ENCODE measurements at regions not wholly inside any gene's neighbourhood (a gene's known extent, or its start where the extent isn't known, plus 50 kb on each side); places are given as distances from the start of the nearest gene placed in this dataset.

- no peak overlapping the region for H3K27ac Mint-ChIP-seq (ENCODE audit: unreplicated experiment)
Measured at GRCh38 chr6:53411451-53411850, 62.7 kb upstream of the ELOVL5 start.

GRCh38 chr6:53410508-53411258, 61.9 kb upstream of the ELOVL5 start:
- H3K27ac Mint-ChIP-seq (ENCODE audit: unreplicated experiment): no peak overlapping the region
- H3K4me3 Mint-ChIP-seq (ENCODE audit: unreplicated experiment): no peak overlapping the region
- H3K9me3 Mint-ChIP-seq (ENCODE audit: unreplicated experiment): no peaks in the 10 kb centered on the region
- H3K36me3 Mint-ChIP-seq (ENCODE audit: unreplicated experiment): no peaks in the 10 kb centered on the region
- no peaks in the 10 kb centered on the region for H3K4me1 Mint-ChIP-seq (ENCODE audit: low read depth, unreplicated experiment)
- DNase-seq: peak; percentile 38
- H3K27me3 Mint-ChIP-seq (ENCODE audit: unreplicated experiment): no peaks in the 10 kb centered on the region
- peak; percentile 33 for TF ChIP-seq CTCF (IDR thresholded peaks at IDR 0.05; ENCODE audit: partially characterized antibody, unreplicated experiment)

More at GRCh38 chr6:53411451-53411850, 62.7 kb upstream of the ELOVL5 start:
- Mint-ChIP-seq H3K4me3 (ENCODE audit: unreplicated experiment) (no peak overlapping the region), H3K36me3 (ENCODE audit: unreplicated experiment) (no peaks in the 10 kb centered on the region), H3K27me3 (ENCODE audit: unreplicated experiment) (no peaks in the 10 kb centered on the region), H3K9me3 (ENCODE audit: unreplicated experiment) (no peaks in the 10 kb centered on the region), H3K4me1 (ENCODE audit: low read depth, unreplicated experiment) (no peaks in the 10 kb centered on the region)
- no peak for DNase-seq
- TF ChIP-seq CTCF (IDR thresholded peaks at IDR 0.05; ENCODE audit: partially characterized antibody, unreplicated experiment): no peak

- Mint-ChIP-seq H3K27ac (ENCODE audit: unreplicated experiment) (no peak overlapping the region), H3K27me3 (ENCODE audit: unreplicated experiment) (no peaks in the 10 kb centered on the region), H3K36me3 (ENCODE audit: unreplicated experiment) (no peaks in the 10 kb centered on the region), H3K4me1 (ENCODE audit: low read depth, unreplicated experiment) (no peaks in the 10 kb centered on the region), H3K9me3 (ENCODE audit: unreplicated experiment) (no peaks in the 10 kb centered on the region), H3K4me3 (ENCODE audit: unreplicated experiment) (no peak overlapping the region)
- no peak for DNase-seq
- no peak for TF ChIP-seq CTCF (IDR thresholded peaks at IDR 0.05; ENCODE audit: partially characterized antibody, unreplicated experiment)
Measured at GRCh38 chr6:53408826-53409225, 60.1 kb upstream of the ELOVL5 start.

- no peak for DNase-seq
- Mint-ChIP-seq H3K27ac (ENCODE audit: unreplicated experiment) (no peak overlapping the region), H3K27me3 (ENCODE audit: unreplicated experiment) (no peaks in the 10 kb centered on the region), H3K4me3 (ENCODE audit: unreplicated experiment) (no peak overlapping the region), H3K9me3 (ENCODE audit: unreplicated experiment) (no peaks in the 10 kb centered on the region), H3K4me1 (ENCODE audit: low read depth, unreplicated experiment) (no peaks in the 10 kb centered on the region), H3K36me3 (ENCODE audit: unreplicated experiment) (no peaks in the 10 kb centered on the region)
- TF ChIP-seq CTCF (IDR thresholded peaks at IDR 0.05; ENCODE audit: partially characterized antibody, unreplicated experiment): no peak
Measured at GRCh38 chr6:53399027-53399344, 50.2 kb upstream of the ELOVL5 start.

GRCh38 chr6:53398247-53399026, 49.7 kb upstream of the ELOVL5 start:
- Mint-ChIP-seq H3K4me3 (ENCODE audit: unreplicated experiment) (no peak overlapping the region), H3K4me1 (ENCODE audit: low read depth, unreplicated experiment) (no peaks in the 10 kb centered on the region), H3K27me3 (ENCODE audit: unreplicated experiment) (no peaks in the 10 kb centered on the region), H3K36me3 (ENCODE audit: unreplicated experiment) (no peaks in the 10 kb centered on the region), H3K9me3 (ENCODE audit: unreplicated experiment) (no peaks in the 10 kb centered on the region), H3K27ac (ENCODE audit: unreplicated experiment) (no peak overlapping the region)
- DNase-seq: no peak
- no peak for TF ChIP-seq CTCF (IDR thresholded peaks at IDR 0.05; ENCODE audit: partially characterized antibody, unreplicated experiment)

Data from glutamatergic neuron (in vitro differentiated cells).